OCI-LY7 (cell line): ENCODE measurements at regions not wholly inside any gene's neighbourhood (a gene's known extent, or its start where the extent isn't known, plus 50 kb on each side); places are given as distances from the start of the nearest gene placed in this dataset.

Source experiments
- BruUV-seq: library from RNA; stranded (reverse); fragments of 400-500 nt; replicated peaks from 2 replicates; lab custom pipeline; 2021; lab: Mats Ljungman, UMichigan
- CTCF ChIA-PET: fragments of 300-600 bp; sonication (Branson Sonifier 250); formaldehyde crosslinking; loops from one replicate; lab custom pipeline; 2022; ENCODE audit warnings: antibody characterized with exemption; ENCODE audit not compliant: unreplicated experiment; lab: Charles Lee
- POLR2A ChIA-PET: fragments of 300-600 bp; sonication (Branson Sonifier 250); formaldehyde crosslinking; loops from one replicate; lab custom pipeline; 2022; ENCODE audit warnings: antibody characterized with exemption; lab: Charles Lee
- DNase-seq: peaks from one replicate; pipeline ENCODE4 v3.0.0-alpha.2; 2015; ENCODE audit warnings: low spot score
- H2AFZ ChIP-seq: fragments of 200-600 bp; sonication (generic), shearing (Covaris generic); 2 replicates; pipeline ENCODE4 v1.6.1; 2014; ENCODE audit warnings: mild to moderate bottlenecking, antibody characterized with exemption, low read length, moderate library complexity
- H3K27ac ChIP-seq: fragments of 200-600 bp; sonication (generic); 2 replicates; pipeline ENCODE4 v1.5.1; 2014; ENCODE audit warnings: mixed run types, low read depth, mild to moderate bottlenecking, moderate library complexity, low read length, inconsistent platforms; ENCODE audit not compliant: poor library complexity, severe bottlenecking
- H3K36me3 ChIP-seq: fragments of 200-600 bp; sonication (generic); 2 replicates; pipeline ENCODE4 v1.6.1; 2014; ENCODE audit warnings: mild to moderate bottlenecking, antibody characterized with exemption, low read length, moderate library complexity, mixed read lengths; ENCODE audit not compliant: insufficient read depth
- H3K4me1 ChIP-seq: fragments of 200-600 bp; sonication (generic); 2 replicates; pipeline ENCODE4 v1.5.1; 2014; ENCODE audit warnings: mild to moderate bottlenecking, low read length; ENCODE audit not compliant: insufficient read depth, poor library complexity, severe bottlenecking
- H3K4me2 ChIP-seq: fragments of 200-600 bp; sonication (generic); 2 replicates; pipeline ENCODE4 v1.6.1; 2014; ENCODE audit warnings: mild to moderate bottlenecking, low read length
- H3K4me3 ChIP-seq: fragments of 200-600 bp; sonication (generic); 2 replicates; pipeline ENCODE4 v1.5.1; 2014; ENCODE audit warnings: mild to moderate bottlenecking, low read depth, low read length; ENCODE audit not compliant: poor library complexity, severe bottlenecking
- H3K79me2 ChIP-seq: fragments of 200-600 bp; sonication (generic); 2 replicates; pipeline ENCODE4 v1.6.1; 2016; ENCODE audit warnings: low read depth, mild to moderate bottlenecking, low read length, moderate library complexity, mixed read lengths; ENCODE audit not compliant: insufficient read depth
- H3K9me2 ChIP-seq: fragments of 200-600 bp; sonication (generic); 2 replicates; pipeline ENCODE4 v1.6.1; 2016; ENCODE audit warnings: mild to moderate bottlenecking, low read length, mixed read lengths; ENCODE audit not compliant: insufficient read depth
- H3K9me3 ChIP-seq: fragments of 200-600 bp; sonication (generic); 2 replicates; pipeline ENCODE4 v1.6.1; 2014; ENCODE audit warnings: mild to moderate bottlenecking, mixed run types, low read length, mixed read lengths
- H4K20me1 ChIP-seq: fragments of 200-600 bp; sonication (generic); 2 replicates; pipeline ENCODE4 v1.6.1; 2014; ENCODE audit warnings: mild to moderate bottlenecking, antibody characterized with exemption, low read length, moderate library complexity, mixed read lengths; ENCODE audit not compliant: insufficient read depth
- CTCF ChIP-seq: fragments of 200-600 bp; sonication (generic); conservative IDR thresholded peaks from 2 replicates; pipeline ENCODE4 v1.5.1; 2014; ENCODE audit warnings: mild to moderate bottlenecking, antibody characterized with exemption, low read length, moderate library complexity, mixed read lengths
- EZH2phosphoT487 ChIP-seq: fragments of 200-600 bp; sonication (generic); IDR thresholded peaks from 2 replicates; pipeline ENCODE4 v1.6.1; 2018; ENCODE audit warnings: low read depth, borderline replicate concordance, mild to moderate bottlenecking, mixed run types, antibody characterized with exemption, low read length, moderate library complexity, mixed read lengths
- intact Hi-C: fragments of 100-400 bp; cut with micrococcal nuclease; formaldehyde crosslinking; loops from one replicate; pipeline ENCODE4 v1.10.0; 2022; ENCODE audit not compliant: unreplicated experiment

GRCh38 chr6:150651808-150652470 is 52.3 kb downstream of the PLEKHG1 start:
- no peak overlapping the region for H3K4me3 ChIP-seq
- BruUV-seq, result no TSS peak
- H3K27ac ChIP-seq, result no peak overlapping the region
- no peak for DNase-seq
- intact Hi-C loops, result no loop called here
- no peak overlapping the region for H2AFZ ChIP-seq
- no peak overlapping the region for H3K4me2 ChIP-seq
- H3K36me3 ChIP-seq, result no peaks in the 10 kb centered on the region
- POLR2A ChIA-PET, result interaction anchor here (1.4 kb wide), 1 partner anchor 10 kb away, joined by 7 read pairs; no protein-coding TSS in a partner anchor
- peaks cover 13% of the 10 kb centered on the region for H3K4me1 ChIP-seq
- no peaks in the 10 kb centered on the region for H3K9me3 ChIP-seq
- H3K9me2 ChIP-seq, result no peaks in the 10 kb centered on the region
- no peaks in the 10 kb centered on the region for H3K79me2 ChIP-seq
- no peak for TF ChIP-seq EZH2phosphoT487
- TF ChIP-seq CTCF, result no peak
- no peaks in the 10 kb centered on the region for H4K20me1 ChIP-seq
- CTCF ChIA-PET, result no interaction called here

GRCh38 chr6:150652848-150653613 is 53.3 kb downstream of the PLEKHG1 start:
- Histone ChIP-seq H3K79me2 (no peaks in the 10 kb centered on the region), H4K20me1 (no peaks in the 10 kb centered on the region), H3K36me3 (no peaks in the 10 kb centered on the region), H3K4me1 (peaks cover 2% of the 10 kb centered on the region), H3K4me3 (no peak overlapping the region), H3K27ac (no peak overlapping the region), H3K9me3 (no peaks in the 10 kb centered on the region), H2AFZ (no peak overlapping the region), H3K9me2 (no peaks in the 10 kb centered on the region), H3K4me2 (no peak overlapping the region)
- TF ChIP-seq CTCF (no peak), EZH2phosphoT487 (no peak)
- intact Hi-C loops, result no loop called here
- ChIA-PET CTCF (no interaction called here), POLR2A (interaction anchor here (0.5 to 1.4 kb wide), 3 partner anchors 9 to 596 kb away, joined by 3 to 7 read pairs (median 3); no protein-coding TSS in a partner anchor)
- BruUV-seq, result no TSS peak
- no peak for DNase-seq

- Histone ChIP-seq H3K4me1 (no peaks in the 10 kb centered on the region), H3K27ac (no peak overlapping the region), H3K9me3 (no peaks in the 10 kb centered on the region), H2AFZ (no peak overlapping the region), H3K36me3 (no peaks in the 10 kb centered on the region), H3K9me2 (no peaks in the 10 kb centered on the region), H4K20me1 (no peaks in the 10 kb centered on the region), H3K4me2 (no peak overlapping the region), H3K4me3 (no peak overlapping the region), H3K79me2 (no peaks in the 10 kb centered on the region)
- no TSS peak for BruUV-seq
- ChIA-PET POLR2A (no interaction called here), CTCF (no interaction called here)
- TF ChIP-seq CTCF (no peak), EZH2phosphoT487 (no peak)
- DNase-seq, result no peak
- intact Hi-C loops, result no loop called here
Measured at GRCh38 chr6:150654608-150655007, 54.9 kb downstream of the PLEKHG1 start.
